HEK293 (cell line): ENCODE measurements at regions not wholly inside any gene's neighbourhood (a gene's known extent, or its start where the extent isn't known, plus 50 kb on each side); places are given as distances from the start of the nearest gene placed in this dataset.

Source experiments
- CTCF ChIP-seq: fragments of 450-650 bp; formaldehyde crosslinking; IDR thresholded peaks from 2 replicates; pipeline ENCODE4 v1.5.1; 2016; ENCODE audit warnings: missing biosample characterization, missing genetic modification characterization
- HOXC10 ChIP-seq: sonication (generic); formaldehyde crosslinking; IDR thresholded peaks from 2 replicates; pipeline ENCODE4 v1.8.1; 2023; ENCODE audit warnings: mild to moderate bottlenecking, missing genetic modification reagents
- IKZF3 ChIP-seq: fragments of 450-650 bp; IDR thresholded peaks from 2 replicates; pipeline ENCODE4 v1.5.0; 2018; ENCODE audit warnings: missing biosample characterization, mild to moderate bottlenecking, missing genetic modification characterization, moderate library complexity
- RBAK ChIP-seq: fragments of 450-650 bp; formaldehyde crosslinking; IDR thresholded peaks from 2 replicates; pipeline ENCODE4 v1.5.1; 2016; ENCODE audit warnings: missing biosample characterization, missing genetic modification characterization
- ZEB2 ChIP-seq: fragments of 450-650 bp; formaldehyde crosslinking; IDR thresholded peaks from 2 replicates; pipeline ENCODE4 v1.5.1; 2016; ENCODE audit warnings: missing biosample characterization, missing genetic modification characterization
- ZNF274 ChIP-seq, 2 experiments: fragments of 200-500 bp in 1 of 2; fragments of 450-650 bp in 1 of 2; sonication (Bioruptor generic) in 1 of 2; formaldehyde crosslinking in 1 of 2; IDR thresholded peaks; 2 replicates each; pipeline versions ENCODE4 v1.5.1 to v1.6.1; 2014 to 2016; ENCODE audit warnings: borderline replicate concordance in 1 of 2, inconsistent platforms in 1 of 2, low read length in 1 of 2, missing biosample characterization in 1 of 2, missing genetic modification characterization in 1 of 2
- ZNF335 ChIP-seq: fragments of 450-650 bp; formaldehyde crosslinking; conservative IDR thresholded peaks from 2 replicates; pipeline ENCODE4 v1.5.1; 2016; ENCODE audit warnings: missing biosample characterization, missing genetic modification characterization
- ZNF423 ChIP-seq: fragments of 450-650 bp; formaldehyde crosslinking; IDR thresholded peaks from 2 replicates; pipeline ENCODE4 v1.5.1; 2016; ENCODE audit warnings: missing biosample characterization, missing genetic modification characterization
- ZNF624 ChIP-seq: fragments of 450-650 bp; formaldehyde crosslinking; IDR thresholded peaks from 2 replicates; pipeline ENCODE4 v1.5.1; 2017; ENCODE audit warnings: missing biosample characterization, missing genetic modification characterization
- ZNF785 ChIP-seq: fragments of 450-650 bp; formaldehyde crosslinking; IDR thresholded peaks from 2 replicates; pipeline ENCODE4 v1.5.1; 2016; ENCODE audit warnings: missing biosample characterization, missing genetic modification characterization

- TF ChIP-seq ZNF274 (IDR thresholded peaks at IDR 0.05; ENCODE audit: low read length) (no peak), ZNF274 (tag by site-specific recombination; IDR thresholded peaks at IDR 0.05; ENCODE audit: borderline replicate concordance) (no peak), RBAK (no peak), CTCF (no peak), HOXC10 (CRISPR knock-in tag) (no peak), ZEB2 (tag by site-specific recombination) (no peak), IKZF3 (tag by site-specific recombination) (no peak), ZNF423 (tag by site-specific recombination) (no peak), ZNF624 (tag by site-specific recombination) (no peak), ZNF335 (tag by site-specific recombination) (no peak), ZNF785 (tag by site-specific recombination) (no peak)
These were observed 897.7 kb upstream of the CDH8 start for GRCh38 chr16:62933929-62934328.
